MG63 (cell line): ENCODE measurements at regions not wholly inside any gene's neighbourhood (a gene's known extent, or its start where the extent isn't known, plus 50 kb on each side); places are given as distances from the start of the nearest gene placed in this dataset.

Source experiments
- DNase-seq: peaks from one replicate; pipeline ENCODE4 v3.0.0-alpha.2; 2020
- H3K27me3 ChIP-seq: fragments of 250-450 bp; sonication (Bioruptor Pico); 2 replicates; pipeline ENCODE4 v1.5.1; 2020; ENCODE audit warnings: mild to moderate bottlenecking, moderate library complexity
- H3K36me3 ChIP-seq: fragments of 250-450 bp; sonication (Bioruptor Pico); 2 replicates; pipeline ENCODE4 v1.5.1; 2020; ENCODE audit warnings: mild to moderate bottlenecking, moderate library complexity
- H3K4me3 ChIP-seq: fragments of 250-450 bp; sonication (Bioruptor Pico); 2 replicates; pipeline ENCODE4 v1.5.1; 2020; ENCODE audit warnings: mild to moderate bottlenecking, moderate library complexity
- H3K9me3 ChIP-seq: fragments of 250-450 bp; sonication (Bioruptor Pico); 2 replicates; pipeline ENCODE4 v1.5.1; 2020; ENCODE audit warnings: mild to moderate bottlenecking, moderate library complexity

DNA sequence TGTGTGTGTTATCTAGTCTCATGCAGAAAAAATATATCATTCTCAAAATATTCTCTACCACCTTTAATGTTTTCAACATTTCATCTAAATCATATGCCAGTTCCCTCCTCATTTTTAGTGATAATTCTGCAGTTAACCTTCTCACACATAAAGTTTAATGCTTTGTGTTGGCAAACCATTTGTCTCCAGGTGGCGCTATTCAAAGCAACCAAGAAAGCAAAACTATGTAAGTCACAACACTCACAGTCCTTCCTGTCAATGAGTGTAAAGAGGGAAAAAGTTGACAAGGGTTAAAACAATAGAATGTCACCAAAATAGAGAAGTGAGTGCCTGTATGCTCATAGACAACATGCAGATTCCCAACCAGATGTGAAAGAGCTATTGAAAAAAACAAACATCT is 961.6 kb upstream of the LRRTM1 start:
- no peak overlapping the region for H3K4me3 ChIP-seq
- no peaks in the 10 kb centered on the region for H3K9me3 ChIP-seq
- H3K36me3 ChIP-seq, result no peaks in the 10 kb centered on the region
- H3K27me3 ChIP-seq, result no peaks in the 10 kb centered on the region
- DNase-seq, result no peak

DNA sequence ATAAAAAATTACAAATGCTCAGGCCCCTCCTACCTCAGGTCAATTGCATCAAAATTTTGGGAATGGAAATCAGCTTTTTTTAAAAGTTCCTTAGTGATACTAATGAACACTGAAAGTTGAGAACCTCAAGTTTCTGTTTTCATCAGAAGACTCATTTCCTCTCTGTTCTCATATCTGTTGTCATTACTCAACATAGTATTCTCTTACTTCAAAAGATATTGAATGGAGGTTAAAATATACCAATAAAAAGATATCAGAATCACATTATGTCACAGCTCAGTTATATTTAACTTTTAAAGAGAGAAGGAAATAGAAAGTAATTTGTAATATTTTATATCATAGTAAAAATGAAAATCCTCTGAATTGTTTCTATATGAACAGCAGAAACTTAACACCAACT is 959.4 kb upstream of the LRRTM1 start:
- Histone ChIP-seq H3K27me3 (no peaks in the 10 kb centered on the region), H3K4me3 (no peak overlapping the region), H3K9me3 (no peaks in the 10 kb centered on the region), H3K36me3 (no peaks in the 10 kb centered on the region)
- DNase-seq, result no peak

DNA sequence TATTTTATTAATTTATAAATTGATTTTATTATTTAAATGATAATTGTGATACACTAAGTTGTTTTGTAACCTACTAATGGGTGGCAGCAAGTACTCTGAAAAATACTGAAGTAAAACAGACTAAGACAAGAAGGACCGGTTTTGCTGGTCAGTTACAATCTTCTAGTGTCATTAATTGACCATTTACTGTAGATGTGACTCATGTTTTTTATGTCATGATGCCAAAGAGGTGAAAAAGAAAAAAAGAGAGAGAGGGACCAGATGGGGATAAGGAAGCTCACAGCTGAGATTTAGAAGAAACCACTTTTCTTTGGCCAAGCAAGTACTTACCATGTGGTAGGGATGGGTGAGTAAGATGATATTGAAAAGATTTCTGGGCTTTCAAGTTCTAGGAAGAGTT is 955.8 kb upstream of the LRRTM1 start:
- H3K9me3 ChIP-seq, result no peaks in the 10 kb centered on the region
- no peaks in the 10 kb centered on the region for H3K27me3 ChIP-seq
- DNase-seq, result no peak
- no peaks in the 10 kb centered on the region for H3K36me3 ChIP-seq
- no peak overlapping the region for H3K4me3 ChIP-seq

DNA sequence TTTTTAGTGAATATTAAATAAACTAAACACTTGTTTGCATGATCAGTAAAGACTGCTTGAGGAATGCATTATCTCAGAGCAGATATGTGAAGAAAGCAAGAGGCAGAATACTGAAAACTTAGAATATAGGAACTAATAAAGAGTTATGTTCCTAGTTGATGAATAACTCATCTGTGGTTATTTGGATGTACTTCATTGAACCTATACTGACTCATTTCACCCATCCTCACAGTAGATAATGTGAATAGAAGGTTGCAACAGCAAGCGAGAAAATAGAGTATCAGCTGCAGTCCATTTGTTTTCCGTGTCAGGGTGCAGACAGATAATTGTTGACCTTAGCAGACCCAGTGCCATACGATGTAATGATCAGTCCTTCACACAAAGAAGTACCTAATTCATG is 945.7 kb upstream of the LRRTM1 start:
- H3K36me3 ChIP-seq, result no peaks in the 10 kb centered on the region
- no peak for DNase-seq
- no peak overlapping the region for H3K4me3 ChIP-seq
- no peaks in the 10 kb centered on the region for H3K27me3 ChIP-seq
- no peaks in the 10 kb centered on the region for H3K9me3 ChIP-seq

DNA sequence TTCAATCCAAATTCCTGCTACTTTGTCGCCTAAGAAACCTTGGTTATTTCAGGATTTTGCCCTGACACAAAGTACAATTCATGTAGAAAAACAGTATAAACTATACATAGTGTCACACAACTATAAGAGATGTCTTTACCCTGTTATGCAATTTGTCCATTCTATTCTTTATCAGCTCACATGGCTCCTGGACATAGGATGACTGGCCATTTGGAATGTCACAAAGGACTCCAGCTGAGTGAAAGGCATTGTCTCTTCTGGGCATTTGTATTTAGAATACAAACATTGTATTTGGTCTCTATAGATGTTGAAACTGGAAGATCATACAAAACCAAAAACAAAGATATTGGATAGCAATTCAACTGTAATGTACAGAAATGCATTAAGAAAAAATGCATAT is 944.6 kb upstream of the LRRTM1 start:
- no peaks in the 10 kb centered on the region for H3K36me3 ChIP-seq
- no peaks in the 10 kb centered on the region for H3K27me3 ChIP-seq
- no peak overlapping the region for H3K4me3 ChIP-seq
- no peak for DNase-seq
- H3K9me3 ChIP-seq, result no peaks in the 10 kb centered on the region

DNA sequence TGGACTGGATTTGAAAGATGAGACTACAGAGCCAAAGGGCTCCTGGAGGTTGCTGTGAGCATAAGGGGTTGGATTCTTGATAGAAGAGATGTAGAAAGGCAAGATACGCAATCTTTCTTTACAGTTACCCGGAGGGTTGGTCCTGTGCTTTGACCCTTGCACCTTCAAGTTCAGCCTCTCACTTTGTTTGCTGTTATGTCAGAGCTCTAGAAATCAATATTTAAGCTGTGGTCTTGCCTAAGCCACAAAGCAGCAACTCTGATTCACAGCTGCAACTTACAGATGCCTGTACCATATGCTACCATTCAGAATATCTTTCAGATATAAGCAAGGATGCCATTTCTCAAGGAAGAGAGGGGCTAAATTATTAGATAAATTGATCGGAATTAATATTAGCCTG is 943.1 kb upstream of the LRRTM1 start:
- no peak overlapping the region for H3K4me3 ChIP-seq
- no peaks in the 10 kb centered on the region for H3K36me3 ChIP-seq
- H3K9me3 ChIP-seq, result no peaks in the 10 kb centered on the region
- H3K27me3 ChIP-seq, result no peaks in the 10 kb centered on the region
- no peak for DNase-seq

DNA sequence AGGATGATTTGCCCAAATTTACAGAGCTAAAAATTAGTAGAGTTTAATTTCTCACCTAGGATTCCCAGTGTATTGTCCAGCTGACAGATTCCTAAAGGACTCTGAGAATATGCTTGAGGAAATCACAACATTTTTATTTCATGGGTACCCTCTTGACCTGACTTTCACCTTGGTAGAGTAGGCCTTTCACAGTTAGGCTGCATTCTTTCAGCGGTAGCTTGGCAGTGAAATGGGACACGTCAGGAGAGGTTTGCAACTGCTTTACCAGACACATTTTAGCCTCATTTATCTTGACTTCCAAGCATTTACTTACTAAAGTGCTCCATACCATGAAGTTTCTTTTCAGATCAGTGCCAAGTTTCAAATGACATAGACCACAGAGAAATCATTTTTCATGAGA is 937.9 kb upstream of the LRRTM1 start:
- no peaks in the 10 kb centered on the region for H3K36me3 ChIP-seq
- no peaks in the 10 kb centered on the region for H3K27me3 ChIP-seq
- DNase-seq, result no peak
- no peaks in the 10 kb centered on the region for H3K9me3 ChIP-seq
- H3K4me3 ChIP-seq, result no peak overlapping the region

DNA sequence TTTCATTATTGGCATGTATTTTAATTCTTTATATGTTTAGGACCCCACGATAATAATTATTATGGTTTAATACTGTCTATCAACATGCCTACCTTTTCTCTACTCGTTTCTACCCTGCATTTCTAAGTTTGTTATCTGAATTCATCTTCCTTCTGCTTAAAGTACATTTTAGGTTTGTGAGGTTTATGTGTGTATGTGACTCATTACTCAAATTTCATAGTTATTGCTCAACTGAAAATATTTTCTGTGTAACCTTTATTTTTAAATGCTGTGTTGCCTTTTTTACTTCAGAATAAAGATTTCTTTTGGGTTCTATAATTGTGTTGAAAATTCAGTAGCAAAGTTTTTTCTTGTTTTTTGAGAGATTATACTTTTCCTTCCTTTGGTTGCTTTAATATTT is 933.9 kb upstream of the LRRTM1 start:
- no peaks in the 10 kb centered on the region for H3K36me3 ChIP-seq
- no peak for DNase-seq

DNA sequence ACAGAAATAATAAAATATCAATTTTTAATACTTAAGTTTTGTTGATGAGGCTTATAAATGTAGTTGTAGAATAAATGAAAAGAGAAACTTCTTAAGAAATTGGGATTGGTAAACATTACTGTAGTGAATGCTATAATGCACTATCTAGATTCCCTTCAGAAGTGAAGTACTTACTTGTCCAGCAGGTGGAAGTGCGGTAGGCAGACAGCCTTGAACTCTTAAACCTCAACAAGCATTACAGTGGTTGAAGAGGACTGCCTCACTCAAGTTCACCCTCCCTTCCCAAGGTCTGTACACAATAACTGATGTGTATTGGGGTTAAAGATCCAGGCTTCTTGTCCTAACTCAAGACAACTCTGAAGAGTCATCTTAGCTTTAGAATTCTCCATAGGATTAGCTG is 931.0 kb upstream of the LRRTM1 start:
- DNase-seq, result no peak
- Histone ChIP-seq H3K36me3 (no peaks in the 10 kb centered on the region), H3K9me3 (no peaks in the 10 kb centered on the region), H3K27me3 (no peaks in the 10 kb centered on the region), H3K4me3 (no peak overlapping the region)

More for the DNA sequence above, 933.9 kb upstream of the LRRTM1 start:
- Histone ChIP-seq H3K4me3 (no peak overlapping the region), H3K9me3 (no peaks in the 10 kb centered on the region), H3K27me3 (no peaks in the 10 kb centered on the region)

DNA sequence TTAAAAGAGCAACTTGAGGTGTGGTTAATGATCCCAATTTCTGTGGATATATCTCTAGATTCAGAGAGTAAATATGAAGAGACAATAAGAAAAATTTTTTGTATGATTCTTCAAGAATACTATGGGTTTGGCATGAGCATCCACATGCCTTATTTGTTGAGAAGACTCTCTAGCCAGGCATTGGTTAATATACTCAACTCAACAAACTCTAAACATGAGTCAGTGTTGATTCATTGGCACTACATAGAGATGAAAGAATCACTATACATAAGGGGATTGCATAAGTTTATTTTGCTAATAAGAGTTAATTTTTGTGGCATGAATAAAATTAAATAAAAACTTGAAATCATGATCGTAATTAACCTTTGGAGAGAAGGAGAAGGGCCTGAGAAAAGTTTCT is 930.2 kb upstream of the LRRTM1 start:
- Histone ChIP-seq H3K4me3 (no peak overlapping the region), H3K27me3 (no peaks in the 10 kb centered on the region), H3K9me3 (no peaks in the 10 kb centered on the region), H3K36me3 (no peaks in the 10 kb centered on the region)
- no peak for DNase-seq

DNA sequence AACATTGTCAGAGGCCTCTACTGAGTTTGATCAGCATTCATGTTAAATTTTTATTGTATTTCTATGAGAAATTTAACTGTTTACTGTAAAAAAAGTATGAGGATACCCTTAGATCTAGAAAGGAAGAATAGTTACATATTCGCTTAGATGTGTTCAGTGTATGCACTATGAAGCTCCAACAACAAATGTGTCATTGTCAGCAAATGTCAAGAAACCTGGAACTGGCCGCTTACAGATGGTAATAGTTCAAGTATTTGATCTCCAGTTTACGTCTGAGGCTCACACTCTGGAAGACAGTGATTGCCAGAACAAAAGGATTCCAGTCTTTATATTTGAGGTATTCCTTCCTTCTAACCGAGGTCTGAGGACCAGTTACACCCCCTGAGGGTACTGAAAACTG is 921.2 kb upstream of the LRRTM1 start:
- DNase-seq, result no peak
- no peak overlapping the region for H3K4me3 ChIP-seq
- no peaks in the 10 kb centered on the region for H3K36me3 ChIP-seq
- no peaks in the 10 kb centered on the region for H3K9me3 ChIP-seq
- H3K27me3 ChIP-seq, result no peaks in the 10 kb centered on the region

DNA sequence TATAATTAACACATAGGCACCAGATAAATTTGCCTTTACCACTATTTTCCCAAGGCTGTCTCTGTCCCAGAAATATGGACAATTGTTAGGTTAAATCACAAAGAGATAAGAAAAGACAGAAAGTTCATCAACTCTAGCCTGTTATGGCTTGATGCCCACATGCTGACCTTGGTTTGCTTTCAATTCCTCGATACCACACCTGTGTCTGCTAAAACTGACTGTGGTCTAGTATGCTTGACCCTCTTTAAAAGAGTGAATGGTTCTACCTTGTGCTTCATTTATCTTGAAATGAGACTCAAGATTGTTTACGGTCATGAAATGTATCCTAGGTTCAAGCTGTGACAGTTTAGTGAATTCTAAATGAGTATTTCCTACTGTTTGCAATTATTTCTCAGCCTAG is 909.0 kb upstream of the LRRTM1 start:
- Histone ChIP-seq H3K36me3 (no peaks in the 10 kb centered on the region), H3K27me3 (no peaks in the 10 kb centered on the region), H3K9me3 (no peaks in the 10 kb centered on the region), H3K4me3 (no peak overlapping the region)
- no peak for DNase-seq

DNA sequence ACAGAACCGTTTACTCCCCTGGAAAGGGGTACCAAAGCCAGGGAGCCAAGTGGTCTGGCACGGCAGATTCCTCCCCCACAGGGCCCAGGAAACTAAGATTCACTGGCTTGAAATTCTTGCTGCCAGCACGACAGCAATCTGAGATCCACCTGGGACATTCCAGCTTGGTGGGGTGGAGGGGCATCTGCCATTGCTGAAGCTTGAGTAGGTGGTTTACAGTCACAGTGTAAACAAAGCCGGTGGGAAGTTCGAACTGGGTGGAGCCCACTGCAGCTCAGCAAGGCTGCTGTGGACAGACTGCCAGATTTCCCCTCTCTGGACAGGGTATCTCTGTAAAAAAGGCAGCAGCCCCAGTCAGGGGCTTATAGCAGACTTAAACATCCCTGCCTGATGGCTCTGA is 901.7 kb upstream of the LRRTM1 start:
- H3K9me3 ChIP-seq, result no peaks in the 10 kb centered on the region
- no peaks in the 10 kb centered on the region for H3K36me3 ChIP-seq
- DNase-seq, result no peak
- no peaks in the 10 kb centered on the region for H3K27me3 ChIP-seq
- H3K4me3 ChIP-seq, result no peak overlapping the region

DNA sequence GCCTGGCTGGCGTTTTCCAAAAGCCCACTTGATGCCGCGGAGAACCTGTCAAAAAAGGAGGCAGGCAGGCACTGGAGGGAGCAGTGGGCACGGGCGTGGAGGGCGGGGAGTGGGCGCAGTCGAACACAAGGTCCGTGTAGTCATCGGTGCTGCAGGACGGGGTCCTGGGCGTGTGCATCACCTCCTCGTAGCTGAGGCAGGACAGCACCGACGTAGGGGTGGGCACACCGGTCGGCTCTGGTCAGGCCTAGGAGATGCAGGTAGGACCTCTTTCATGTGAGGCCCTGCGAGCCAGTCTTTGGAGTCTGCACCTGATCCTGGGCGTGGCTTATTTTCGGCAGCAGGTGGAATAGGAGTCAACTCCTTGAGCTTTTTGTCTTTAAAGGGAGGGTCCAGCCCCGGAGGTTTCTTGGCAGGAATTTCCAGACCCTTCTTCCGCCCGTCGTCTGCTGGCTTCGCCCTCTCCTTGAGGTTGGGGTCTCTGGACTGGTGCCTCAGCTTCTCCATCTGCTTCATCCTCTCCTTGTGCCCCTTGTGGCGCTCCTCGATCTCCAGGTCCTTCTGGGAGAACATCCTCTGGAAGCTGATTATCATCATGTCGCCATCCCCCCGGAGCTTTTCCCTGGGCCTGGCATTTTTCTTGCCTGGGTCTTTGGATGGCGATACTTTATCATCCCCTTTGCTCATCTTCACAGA is 892.5 kb upstream of the LRRTM1 start:
- Histone ChIP-seq H3K36me3 (no peaks in the 10 kb centered on the region), H3K4me3 (no peak overlapping the region), H3K9me3 (no peaks in the 10 kb centered on the region), H3K27me3 (no peaks in the 10 kb centered on the region)
- DNase-seq, result no peak

DNA sequence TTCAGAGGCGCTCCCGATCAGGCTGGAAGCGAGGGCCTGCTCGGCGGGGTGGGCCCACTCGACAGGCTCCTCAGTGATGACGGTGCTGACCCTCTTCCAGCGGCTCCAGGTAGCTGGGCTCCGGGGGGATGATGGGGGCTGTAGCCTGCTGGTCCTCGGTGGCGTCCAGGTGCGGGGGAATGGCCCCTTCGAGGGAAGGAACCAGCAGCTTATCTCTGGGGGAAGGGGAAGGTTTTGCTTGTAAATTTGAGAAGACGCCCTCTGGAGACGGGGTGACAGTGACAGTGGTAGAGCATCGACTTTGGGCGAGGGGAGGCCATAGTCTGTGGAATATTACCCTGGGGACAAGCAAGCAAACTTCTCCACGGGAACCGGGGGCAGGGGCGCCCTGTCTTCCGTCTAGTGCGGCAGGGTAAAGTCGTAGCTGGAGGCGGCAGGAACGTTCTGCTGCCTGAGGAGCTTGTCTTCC is 891.9 kb upstream of the LRRTM1 start:
- H3K27me3 ChIP-seq, result no peaks in the 10 kb centered on the region
- H3K9me3 ChIP-seq, result no peaks in the 10 kb centered on the region
- no peak for DNase-seq
- no peak overlapping the region for H3K4me3 ChIP-seq
- no peaks in the 10 kb centered on the region for H3K36me3 ChIP-seq

DNA sequence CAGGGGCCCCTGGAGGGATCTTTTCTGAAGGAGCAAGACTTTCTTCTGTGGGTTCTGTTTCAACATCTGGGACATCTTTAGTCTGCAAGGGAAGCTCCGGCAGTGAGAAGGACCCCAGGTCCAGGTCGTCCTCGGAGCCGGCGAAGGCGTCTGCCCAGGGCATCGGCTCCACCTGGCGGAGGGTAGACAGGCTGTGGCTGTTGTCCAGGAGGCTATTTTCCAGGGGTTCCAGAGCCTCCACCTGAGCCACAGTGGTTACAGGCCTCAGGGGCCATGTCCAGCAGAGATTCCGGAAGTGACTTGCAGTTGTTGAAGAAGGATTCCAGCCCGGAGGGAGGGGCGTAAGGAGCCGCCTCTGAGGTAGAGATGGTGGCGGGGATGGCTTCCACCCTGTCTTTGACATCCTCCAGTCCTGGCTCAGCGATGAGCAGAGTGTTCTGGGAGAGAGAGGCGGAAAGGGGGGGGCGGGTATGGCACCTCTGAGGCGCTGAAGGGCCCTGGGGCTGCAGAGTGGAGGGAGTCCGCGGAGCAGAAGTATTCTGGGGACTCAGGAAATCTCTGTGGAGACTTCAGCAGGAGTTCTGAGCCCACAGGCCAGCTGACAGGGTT is 891.3 kb upstream of the LRRTM1 start:
- no peaks in the 10 kb centered on the region for H3K9me3 ChIP-seq
- DNase-seq, result no peak
- H3K4me3 ChIP-seq, result no peak overlapping the region
- H3K36me3 ChIP-seq, result no peaks in the 10 kb centered on the region
- no peaks in the 10 kb centered on the region for H3K27me3 ChIP-seq

DNA sequence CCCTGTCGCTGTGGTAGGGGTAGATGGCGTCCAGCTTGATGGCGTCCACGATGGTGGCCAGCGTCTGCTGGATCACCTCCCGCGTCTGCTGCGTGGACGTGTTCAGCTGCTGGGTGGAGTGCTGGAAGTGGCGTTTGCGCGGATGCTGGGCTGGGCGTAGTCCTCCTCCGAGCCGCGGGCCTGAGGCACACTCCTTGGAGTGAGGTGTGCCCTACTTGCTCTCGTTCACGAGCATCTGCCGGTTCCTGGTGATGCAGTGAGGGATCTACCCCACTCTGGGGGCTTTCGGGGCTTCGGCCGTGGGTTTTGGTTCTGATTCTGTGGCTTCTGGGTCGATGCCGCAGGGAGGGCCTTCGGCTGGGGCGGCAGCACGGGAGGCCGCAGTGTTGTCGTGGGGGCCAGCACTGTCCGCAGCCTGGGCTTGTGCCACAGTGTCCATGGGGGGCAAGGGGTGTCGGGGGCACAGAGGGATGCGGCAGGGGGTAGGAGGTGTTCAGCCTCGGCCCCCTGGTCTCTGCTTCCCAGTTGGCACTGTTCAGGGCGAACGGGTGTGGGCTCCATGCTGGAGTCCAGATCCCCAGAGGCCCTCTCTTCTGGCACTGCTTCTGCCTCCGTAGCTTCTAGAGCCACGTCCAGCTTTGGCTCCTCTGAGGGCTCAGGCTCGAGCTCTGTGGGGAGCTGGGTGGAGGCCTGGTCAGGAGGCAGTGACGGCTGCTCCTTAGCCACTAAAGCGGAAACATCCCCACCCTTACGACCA is 890.6 kb upstream of the LRRTM1 start:
- no peaks in the 10 kb centered on the region for H3K36me3 ChIP-seq
- H3K9me3 ChIP-seq, result no peaks in the 10 kb centered on the region
- H3K4me3 ChIP-seq, result no peak overlapping the region
- no peaks in the 10 kb centered on the region for H3K27me3 ChIP-seq
- no peak for DNase-seq

DNA sequence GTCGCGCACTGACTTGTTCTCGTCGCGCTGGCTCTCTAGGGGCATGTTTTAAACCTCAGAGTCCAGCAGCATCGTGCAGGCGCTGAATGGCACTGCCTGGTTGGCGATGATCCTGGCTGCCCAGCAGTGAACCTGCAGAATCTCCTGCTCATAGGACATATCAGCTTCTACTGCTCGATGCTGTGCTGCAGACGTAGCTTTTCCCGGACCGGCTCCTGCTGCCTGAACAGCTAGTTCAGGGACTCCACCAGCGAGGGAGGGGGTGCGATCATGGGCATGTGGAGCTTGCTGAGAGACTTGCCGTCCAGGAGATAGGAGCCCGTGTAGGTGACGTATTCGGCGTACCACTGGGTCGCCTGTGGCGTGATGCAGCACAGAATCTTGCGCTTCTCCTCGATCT is 890.0 kb upstream of the LRRTM1 start:
- no peak for DNase-seq
- no peaks in the 10 kb centered on the region for H3K27me3 ChIP-seq
- H3K9me3 ChIP-seq, result no peaks in the 10 kb centered on the region
- H3K36me3 ChIP-seq, result no peaks in the 10 kb centered on the region
- H3K4me3 ChIP-seq, result no peak overlapping the region
